ENCODE measurements at regions not wholly inside any gene's neighbourhood (a gene's known extent, or its start where the extent isn't known, plus 50 kb on each side); places are given as distances from the start of the nearest gene placed in this dataset.

GRCh38 chr2:59391896-59392295 is 1150.8 kb upstream of the FANCL start:
- no peaks in the 10 kb centered on the region for H3K27me3 ChIP-seq (ENCODE audit: control insufficient read depth in 1 of 2, insufficient read depth in 2 of 2, low read length in 2 of 2)
- H3K27ac ChIP-seq (ENCODE audit: low read depth, low read length) = no peak overlapping the region
- H3K9ac ChIP-seq (ENCODE audit: low read length) = no peak overlapping the region
- H3K4me3 ChIP-seq (ENCODE audit: low read depth in 1 of 2, low read length in 2 of 2) = no peak overlapping the region
- no peaks in the 10 kb centered on the region for H3K4me1 ChIP-seq (ENCODE audit: insufficient read depth, low read length)
- no peaks in the 10 kb centered on the region for H3K9me3 ChIP-seq (ENCODE audit: low read length)
- H3K36me3 ChIP-seq (ENCODE audit: insufficient read depth, low read length) = no peaks in the 10 kb centered on the region

- Histone ChIP-seq H3K9ac (ENCODE audit: low read length) (no peak overlapping the region), H3K27me3 (ENCODE audit: control insufficient read depth in 1 of 2, insufficient read depth in 2 of 2, low read length in 2 of 2) (no peaks in the 10 kb centered on the region), H3K27ac (ENCODE audit: low read depth, low read length) (no peak overlapping the region), H3K9me3 (ENCODE audit: low read length) (no peaks in the 10 kb centered on the region), H3K36me3 (ENCODE audit: insufficient read depth, low read length) (no peaks in the 10 kb centered on the region), H3K4me1 (ENCODE audit: insufficient read depth, low read length) (no peaks in the 10 kb centered on the region), H3K4me3 (ENCODE audit: low read depth in 1 of 2, low read length in 2 of 2) (no peak overlapping the region)
These were observed 1149.5 kb upstream of the FANCL start for GRCh38 chr2:59390581-59390980.

GRCh38 chr2:59389240-59389639 is 1148.1 kb upstream of the FANCL start:
- Histone ChIP-seq H3K4me3 (ENCODE audit: low read depth in 1 of 2, low read length in 2 of 2) (no peak overlapping the region), H3K9ac (ENCODE audit: low read length) (no peak overlapping the region), H3K36me3 (ENCODE audit: insufficient read depth, low read length) (no peaks in the 10 kb centered on the region), H3K4me1 (ENCODE audit: insufficient read depth, low read length) (no peaks in the 10 kb centered on the region), H3K27ac (ENCODE audit: low read depth, low read length) (no peak overlapping the region), H3K27me3 (ENCODE audit: control insufficient read depth in 1 of 2, insufficient read depth in 2 of 2, low read length in 2 of 2) (no peaks in the 10 kb centered on the region), H3K9me3 (ENCODE audit: low read length) (no peaks in the 10 kb centered on the region)

GRCh38 chr2:59385971-59386370 is 1144.8 kb upstream of the FANCL start:
- no peaks in the 10 kb centered on the region for H3K9me3 ChIP-seq (ENCODE audit: low read length)
- H3K9ac ChIP-seq (ENCODE audit: low read length) = no peak overlapping the region
- H3K27me3 ChIP-seq (ENCODE audit: control insufficient read depth in 1 of 2, insufficient read depth in 2 of 2, low read length in 2 of 2) = no peaks in the 10 kb centered on the region
- H3K27ac ChIP-seq (ENCODE audit: low read depth, low read length) = no peak overlapping the region
- H3K4me1 ChIP-seq (ENCODE audit: insufficient read depth, low read length) = no peaks in the 10 kb centered on the region
- no peak overlapping the region for H3K4me3 ChIP-seq (ENCODE audit: low read depth in 1 of 2, low read length in 2 of 2)
- H3K36me3 ChIP-seq (ENCODE audit: insufficient read depth, low read length) = no peaks in the 10 kb centered on the region

GRCh38 chr2:59383473-59383872 is 1142.3 kb upstream of the FANCL start:
- no peak overlapping the region for H3K4me3 ChIP-seq (ENCODE audit: low read depth in 1 of 2, low read length in 2 of 2)
- H3K4me1 ChIP-seq (ENCODE audit: insufficient read depth, low read length) = no peaks in the 10 kb centered on the region
- H3K9ac ChIP-seq (ENCODE audit: low read length) = no peak overlapping the region
- H3K27me3 ChIP-seq (ENCODE audit: control insufficient read depth in 1 of 2, insufficient read depth in 2 of 2, low read length in 2 of 2) = no peaks in the 10 kb centered on the region
- no peak overlapping the region for H3K27ac ChIP-seq (ENCODE audit: low read depth, low read length)
- H3K36me3 ChIP-seq (ENCODE audit: insufficient read depth, low read length) = no peaks in the 10 kb centered on the region
- H3K9me3 ChIP-seq (ENCODE audit: low read length) = no peaks in the 10 kb centered on the region

GRCh38 chr2:59378127-59378526 is 1137.0 kb upstream of the FANCL start:
- Histone ChIP-seq H3K36me3 (ENCODE audit: insufficient read depth, low read length) (no peaks in the 10 kb centered on the region), H3K4me3 (ENCODE audit: low read depth in 1 of 2, low read length in 2 of 2) (no peak overlapping the region), H3K9me3 (ENCODE audit: low read length) (no peaks in the 10 kb centered on the region), H3K9ac (ENCODE audit: low read length) (no peak overlapping the region), H3K27me3 (ENCODE audit: control insufficient read depth in 1 of 2, insufficient read depth in 2 of 2, low read length in 2 of 2) (no peaks in the 10 kb centered on the region), H3K4me1 (ENCODE audit: insufficient read depth, low read length) (no peaks in the 10 kb centered on the region), H3K27ac (ENCODE audit: low read depth, low read length) (no peak overlapping the region)

GRCh38 chr2:59366288-59366687 is 1125.2 kb upstream of the FANCL start:
- no peak overlapping the region for H3K9ac ChIP-seq (ENCODE audit: low read length)
- no peaks in the 10 kb centered on the region for H3K9me3 ChIP-seq (ENCODE audit: low read length)
- no peak overlapping the region for H3K27ac ChIP-seq (ENCODE audit: low read depth, low read length)
- no peaks in the 10 kb centered on the region for H3K4me1 ChIP-seq (ENCODE audit: insufficient read depth, low read length)
- H3K4me3 ChIP-seq (ENCODE audit: low read depth in 1 of 2, low read length in 2 of 2) = no peak overlapping the region
- H3K27me3 ChIP-seq (ENCODE audit: control insufficient read depth in 1 of 2, insufficient read depth in 2 of 2, low read length in 2 of 2) = no peaks in the 10 kb centered on the region
- no peaks in the 10 kb centered on the region for H3K36me3 ChIP-seq (ENCODE audit: insufficient read depth, low read length)

GRCh38 chr2:59354498-59354897 is 1113.4 kb upstream of the FANCL start:
- no peaks in the 10 kb centered on the region for H3K4me1 ChIP-seq (ENCODE audit: insufficient read depth, low read length)

GRCh38 chr2:59353306-59353921 is 1112.3 kb upstream of the FANCL start:
- H3K36me3 ChIP-seq (ENCODE audit: insufficient read depth, low read length) = no peaks in the 10 kb centered on the region
- H3K4me1 ChIP-seq (ENCODE audit: insufficient read depth, low read length) = no peaks in the 10 kb centered on the region
- H3K27ac ChIP-seq (ENCODE audit: low read depth, low read length) = no peak overlapping the region
- H3K9ac ChIP-seq (ENCODE audit: low read length) = no peak overlapping the region
- H3K27me3 ChIP-seq (ENCODE audit: control insufficient read depth in 1 of 2, insufficient read depth in 2 of 2, low read length in 2 of 2) = no peaks in the 10 kb centered on the region
- H3K9me3 ChIP-seq (ENCODE audit: low read length) = no peaks in the 10 kb centered on the region
- H3K4me3 ChIP-seq (ENCODE audit: low read depth in 1 of 2, low read length in 2 of 2) = no peak overlapping the region

More at GRCh38 chr2:59354498-59354897, 1113.4 kb upstream of the FANCL start:
- H3K4me3 ChIP-seq (ENCODE audit: low read depth in 1 of 2, low read length in 2 of 2) = no peak overlapping the region
- no peaks in the 10 kb centered on the region for H3K9me3 ChIP-seq (ENCODE audit: low read length)
- no peaks in the 10 kb centered on the region for H3K36me3 ChIP-seq (ENCODE audit: insufficient read depth, low read length)
- H3K9ac ChIP-seq (ENCODE audit: low read length) = no peak overlapping the region
- no peaks in the 10 kb centered on the region for H3K27me3 ChIP-seq (ENCODE audit: control insufficient read depth in 1 of 2, insufficient read depth in 2 of 2, low read length in 2 of 2)
- no peak overlapping the region for H3K27ac ChIP-seq (ENCODE audit: low read depth, low read length)

- Histone ChIP-seq H3K4me3 (ENCODE audit: low read depth in 1 of 2, low read length in 2 of 2) (no peak overlapping the region), H3K4me1 (ENCODE audit: insufficient read depth, low read length) (no peaks in the 10 kb centered on the region), H3K36me3 (ENCODE audit: insufficient read depth, low read length) (no peaks in the 10 kb centered on the region), H3K9ac (ENCODE audit: low read length) (no peak overlapping the region), H3K27ac (ENCODE audit: low read depth, low read length) (no peak overlapping the region), H3K27me3 (ENCODE audit: control insufficient read depth in 1 of 2, insufficient read depth in 2 of 2, low read length in 2 of 2) (no peaks in the 10 kb centered on the region), H3K9me3 (ENCODE audit: low read length) (no peaks in the 10 kb centered on the region)
These were observed 1101.0 kb upstream of the FANCL start for GRCh38 chr2:59342166-59342565.

- Histone ChIP-seq H3K27me3 (ENCODE audit: control insufficient read depth in 1 of 2, insufficient read depth in 2 of 2, low read length in 2 of 2) (no peaks in the 10 kb centered on the region), H3K9me3 (ENCODE audit: low read length) (no peaks in the 10 kb centered on the region), H3K27ac (ENCODE audit: low read depth, low read length) (no peak overlapping the region), H3K4me3 (ENCODE audit: low read depth in 1 of 2, low read length in 2 of 2) (no peak overlapping the region), H3K36me3 (ENCODE audit: insufficient read depth, low read length) (no peaks in the 10 kb centered on the region), H3K9ac (ENCODE audit: low read length) (no peak overlapping the region), H3K4me1 (ENCODE audit: insufficient read depth, low read length) (no peaks in the 10 kb centered on the region)
These were observed 1098.7 kb upstream of the FANCL start for GRCh38 chr2:59339837-59340207.

- no peaks in the 10 kb centered on the region for H3K36me3 ChIP-seq (ENCODE audit: insufficient read depth, low read length)
- H3K4me1 ChIP-seq (ENCODE audit: insufficient read depth, low read length) = no peaks in the 10 kb centered on the region
- no peak overlapping the region for H3K4me3 ChIP-seq (ENCODE audit: low read depth in 1 of 2, low read length in 2 of 2)
- no peak overlapping the region for H3K27ac ChIP-seq (ENCODE audit: low read depth, low read length)
- H3K9ac ChIP-seq (ENCODE audit: low read length) = no peak overlapping the region
- H3K27me3 ChIP-seq (ENCODE audit: control insufficient read depth in 1 of 2, insufficient read depth in 2 of 2, low read length in 2 of 2) = no peaks in the 10 kb centered on the region
- no peaks in the 10 kb centered on the region for H3K9me3 ChIP-seq (ENCODE audit: low read length)
These were observed 1098.2 kb upstream of the FANCL start for GRCh38 chr2:59339121-59339836.

All from muscle layer of colon (tissue), 2 donors.